ENCODE measurements at regions not wholly inside any gene's neighbourhood (a gene's known extent, or its start where the extent isn't known, plus 50 kb on each side); places are given as distances from the start of the nearest gene placed in this dataset.

DNA sequence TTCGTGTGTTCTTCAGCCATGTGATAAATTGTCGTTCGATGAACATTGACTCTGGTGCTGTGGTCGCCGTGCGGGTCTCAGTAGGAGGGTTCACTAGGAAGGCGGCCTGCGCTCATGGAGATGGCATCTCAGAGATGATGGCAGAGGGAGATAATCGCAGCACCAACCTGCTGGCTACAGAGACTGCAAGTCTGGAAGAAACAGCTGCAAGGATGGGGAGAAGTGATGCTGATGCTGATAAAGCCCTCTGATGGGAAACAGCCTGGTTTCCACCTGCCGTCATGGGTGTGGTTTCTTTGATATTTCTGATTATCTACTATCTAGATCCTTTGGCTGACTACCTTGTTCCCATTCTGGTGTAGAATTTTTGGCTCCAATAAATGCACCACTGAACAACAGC lies 130.5 kb upstream of the ANKRD30A start:
- Histone ChIP-seq H3K27ac (ENCODE audit: poor library complexity, severe bottlenecking) (no peak overlapping the region), H3K4me3 (ENCODE audit: severe bottlenecking) (no peak overlapping the region), H3K27me3 (ENCODE audit: insufficient read depth, poor library complexity, severe bottlenecking) (no peaks in the 10 kb centered on the region), H3K4me1 (ENCODE audit: insufficient read depth, poor library complexity, severe bottlenecking) (no peaks in the 10 kb centered on the region), H3K36me3 (ENCODE audit: low read depth) (no peaks in the 10 kb centered on the region), H3K9me3 (ENCODE audit: severe bottlenecking) (no peaks in the 10 kb centered on the region)
- no peak for TF ChIP-seq CTCF (IDR thresholded peaks at IDR 0.05; ENCODE audit: poor library complexity, severe bottlenecking)
- DNase-seq (ENCODE audit: low spot score) (no peak), ATAC-seq (ENCODE audit: low read depth) (no peak)

- no peaks in the 10 kb centered on the region for H3K36me3 ChIP-seq (ENCODE audit: low read depth)
- ATAC-seq (ENCODE audit: low read depth) (no peak), DNase-seq (ENCODE audit: low spot score) (no peak)
- TF ChIP-seq CTCF (IDR thresholded peaks at IDR 0.05; ENCODE audit: poor library complexity, severe bottlenecking): no peak
- no peaks in the 10 kb centered on the region for H3K4me1 ChIP-seq (ENCODE audit: insufficient read depth, poor library complexity, severe bottlenecking)
- H3K27me3 ChIP-seq (ENCODE audit: insufficient read depth, poor library complexity, severe bottlenecking): no peaks in the 10 kb centered on the region
- H3K4me3 ChIP-seq (ENCODE audit: severe bottlenecking): no peak overlapping the region
- H3K27ac ChIP-seq (ENCODE audit: poor library complexity, severe bottlenecking): no peak overlapping the region
- no peaks in the 10 kb centered on the region for H3K9me3 ChIP-seq (ENCODE audit: severe bottlenecking)
Measured at GRCh38 chr10:36989233-36989632, 136.2 kb upstream of the ANKRD30A start.

GRCh38 chr10:36946598-36946997 lies 178.8 kb upstream of the ANKRD30A start:
- Histone ChIP-seq H3K4me3 (ENCODE audit: severe bottlenecking) (no peak overlapping the region), H3K9me3 (ENCODE audit: severe bottlenecking) (no peaks in the 10 kb centered on the region), H3K27ac (ENCODE audit: poor library complexity, severe bottlenecking) (no peak overlapping the region), H3K4me1 (ENCODE audit: insufficient read depth, poor library complexity, severe bottlenecking) (no peaks in the 10 kb centered on the region), H3K27me3 (ENCODE audit: insufficient read depth, poor library complexity, severe bottlenecking) (peaks cover 10% of the 10 kb centered on the region), H3K36me3 (ENCODE audit: low read depth) (no peaks in the 10 kb centered on the region)
- ATAC-seq (ENCODE audit: low read depth): no peak
- DNase-seq (ENCODE audit: low spot score): no peak
- TF ChIP-seq CTCF (IDR thresholded peaks at IDR 0.05; ENCODE audit: poor library complexity, severe bottlenecking): no peak

GRCh38 chr10:36943544-36943943 lies 181.9 kb upstream of the ANKRD30A start:
- ATAC-seq (ENCODE audit: low read depth) (no peak), DNase-seq (ENCODE audit: low spot score) (no peak)
- Histone ChIP-seq H3K27ac (ENCODE audit: poor library complexity, severe bottlenecking) (no peak overlapping the region), H3K4me1 (ENCODE audit: insufficient read depth, poor library complexity, severe bottlenecking) (no peaks in the 10 kb centered on the region), H3K36me3 (ENCODE audit: low read depth) (no peaks in the 10 kb centered on the region), H3K4me3 (ENCODE audit: severe bottlenecking) (no peak overlapping the region), H3K9me3 (ENCODE audit: severe bottlenecking) (no peaks in the 10 kb centered on the region), H3K27me3 (ENCODE audit: insufficient read depth, poor library complexity, severe bottlenecking) (peaks cover 5% of the 10 kb centered on the region)
- TF ChIP-seq CTCF (IDR thresholded peaks at IDR 0.05; ENCODE audit: poor library complexity, severe bottlenecking): no peak

DNA sequence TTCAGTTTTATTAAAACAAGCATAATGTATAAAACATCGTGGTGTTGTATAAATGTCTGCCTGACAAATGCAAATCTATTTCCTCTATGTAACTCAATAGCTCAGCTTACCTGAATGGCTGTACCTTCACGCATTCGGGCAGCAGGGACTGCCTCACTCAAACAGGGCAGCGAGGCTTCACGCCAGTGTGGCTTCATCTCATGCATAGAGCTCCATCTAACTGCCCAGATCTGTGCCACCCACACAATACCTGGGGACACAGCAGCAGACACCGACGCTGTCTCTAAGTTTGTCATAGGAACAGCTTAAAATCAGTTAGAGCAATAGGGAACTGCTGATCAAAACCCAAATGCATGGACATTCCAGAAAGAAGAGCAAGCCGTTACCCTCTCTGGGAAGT lies 182.8 kb upstream of the ANKRD30A start:
- no peak overlapping the region for H3K27ac ChIP-seq (ENCODE audit: poor library complexity, severe bottlenecking)
- no peaks in the 10 kb centered on the region for H3K27me3 ChIP-seq (ENCODE audit: insufficient read depth, poor library complexity, severe bottlenecking)
- no peak for TF ChIP-seq CTCF (IDR thresholded peaks at IDR 0.05; ENCODE audit: poor library complexity, severe bottlenecking)
- ATAC-seq (ENCODE audit: low read depth): no peak
- H3K4me1 ChIP-seq (ENCODE audit: insufficient read depth, poor library complexity, severe bottlenecking): no peaks in the 10 kb centered on the region
- H3K9me3 ChIP-seq (ENCODE audit: severe bottlenecking): no peaks in the 10 kb centered on the region
- DNase-seq (ENCODE audit: low spot score): no peak
- no peak overlapping the region for H3K4me3 ChIP-seq (ENCODE audit: severe bottlenecking)
- H3K36me3 ChIP-seq (ENCODE audit: low read depth): no peaks in the 10 kb centered on the region
